Superior temporal gyrus (tissue), 1 donor: ENCODE measurements at regions not wholly inside any gene's neighbourhood (a gene's known extent, or its start where the extent isn't known, plus 50 kb on each side); places are given as distances from the start of the nearest gene placed in this dataset.

Source experiments
- DNase-seq: peaks from one replicate; pipeline ENCODE4 v3.0.0-alpha.2; 2016; ENCODE audit errors: extremely low spot score

DNA sequence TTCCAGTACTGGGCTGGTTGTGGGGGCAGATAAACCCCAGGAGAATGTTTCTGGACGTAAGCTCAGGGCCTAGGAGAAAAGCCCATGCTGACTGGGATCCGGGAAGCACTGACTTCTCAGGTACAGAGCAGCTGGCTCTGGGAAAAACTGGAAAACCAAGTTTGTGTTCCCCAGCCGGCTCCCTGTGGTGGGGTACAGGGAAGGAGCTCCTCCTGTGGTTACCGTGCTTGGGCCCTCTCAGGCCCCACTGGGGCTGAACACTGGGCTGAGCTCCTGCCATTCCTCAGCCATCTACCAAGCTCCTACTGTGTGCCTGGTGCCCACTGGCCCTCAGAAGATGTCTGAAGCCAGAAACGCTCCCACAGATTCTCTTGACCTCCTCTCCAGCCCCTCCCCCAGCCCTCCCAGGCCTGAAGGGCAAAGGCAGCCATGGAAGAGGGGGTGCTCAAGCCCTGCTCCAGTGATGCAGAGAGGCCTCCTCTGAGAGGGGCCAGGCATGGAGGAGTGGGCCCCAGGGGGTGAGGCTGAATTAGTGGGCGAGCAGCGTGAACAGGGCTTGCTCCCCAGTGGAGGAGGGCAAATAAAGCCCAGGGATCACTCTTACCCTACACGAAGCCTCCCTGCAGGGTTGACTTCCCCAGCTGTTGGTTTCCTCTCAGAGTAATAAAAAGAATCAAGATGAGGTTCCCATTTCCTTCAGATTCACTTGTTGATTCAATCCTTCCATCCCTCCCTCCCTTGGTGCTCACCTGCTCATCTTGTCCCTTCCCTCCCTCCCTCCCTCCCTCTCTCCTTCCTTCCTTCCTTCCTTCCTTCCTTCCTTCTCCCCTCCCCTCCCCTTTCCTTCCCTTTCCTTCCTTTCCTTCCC lies 100.0 kb downstream of the VEGFA start:
- DNase-seq: no peak

DNA sequence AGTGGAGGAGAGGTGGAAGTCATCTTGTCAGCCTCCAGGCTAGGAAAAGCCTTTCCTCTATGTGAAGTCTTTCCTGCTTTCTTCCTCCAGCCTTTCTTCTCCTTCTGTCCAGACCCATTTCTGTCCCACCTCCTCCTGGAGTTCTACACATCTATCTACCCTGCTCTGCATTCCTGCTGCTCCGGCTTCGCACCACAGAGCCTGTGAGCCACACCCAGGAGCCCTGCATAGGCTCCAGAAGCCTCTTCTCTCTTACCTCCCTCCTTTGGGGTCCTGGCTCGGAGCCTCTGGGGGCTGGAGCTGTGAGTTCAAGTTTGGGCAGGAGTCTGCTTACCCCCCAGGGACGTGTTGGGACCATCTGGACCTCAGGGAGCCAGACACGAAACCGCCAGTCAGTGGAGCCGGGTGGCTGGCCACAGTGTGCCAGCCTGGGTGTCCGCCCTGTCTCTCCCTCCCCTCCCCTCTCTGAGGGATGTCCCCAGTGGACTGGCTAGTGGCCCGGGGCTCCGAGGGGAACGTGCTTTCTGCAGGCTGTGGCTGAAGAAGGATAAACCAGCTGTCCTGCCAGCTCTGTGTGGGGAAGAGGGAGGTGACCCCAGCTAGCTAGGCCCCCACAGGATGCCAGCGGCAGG lies 99.2 kb downstream of the VEGFA start:
- DNase-seq: no peak

DNA sequence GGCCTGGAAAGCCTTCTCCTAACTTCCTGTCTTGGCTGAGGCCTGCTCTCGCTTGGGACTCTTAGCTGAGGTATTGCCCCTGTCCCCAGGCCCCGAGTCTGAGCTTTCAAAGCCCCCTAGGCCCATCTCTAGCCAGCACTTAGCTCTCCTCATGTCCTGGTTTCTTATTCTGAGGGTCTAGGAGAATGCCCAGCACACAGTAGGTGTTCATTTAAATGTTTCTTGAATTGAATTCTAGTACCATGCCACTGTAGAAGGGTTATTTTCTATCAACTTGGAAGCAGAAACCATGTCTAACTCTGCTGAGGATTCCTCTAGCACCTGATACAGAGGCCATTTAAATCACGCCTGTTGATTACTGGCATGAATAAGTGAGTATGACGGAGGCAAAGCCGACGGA lies 98.5 kb downstream of the VEGFA start:
- DNase-seq: no peak

DNA sequence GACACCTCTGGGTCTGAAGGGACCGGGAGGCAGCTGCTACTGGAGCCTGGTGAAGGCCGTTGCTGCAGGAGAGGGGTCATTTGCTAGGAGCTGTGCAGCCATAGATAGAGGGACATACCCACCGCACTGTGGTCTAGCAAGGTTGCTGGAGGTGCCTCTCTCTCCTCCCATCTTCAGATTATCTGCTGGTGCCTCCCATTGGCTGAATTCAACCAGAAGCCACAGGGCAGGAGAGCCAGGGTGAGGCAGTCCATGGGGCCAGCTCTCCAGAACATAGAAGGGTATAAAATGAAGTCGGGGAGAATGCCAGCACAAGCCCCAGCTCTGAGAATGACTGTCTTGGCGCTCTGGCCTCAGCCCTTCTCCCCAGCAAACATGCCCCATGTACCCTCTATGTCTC lies 98.0 kb downstream of the VEGFA start:
- DNase-seq: no peak

DNA sequence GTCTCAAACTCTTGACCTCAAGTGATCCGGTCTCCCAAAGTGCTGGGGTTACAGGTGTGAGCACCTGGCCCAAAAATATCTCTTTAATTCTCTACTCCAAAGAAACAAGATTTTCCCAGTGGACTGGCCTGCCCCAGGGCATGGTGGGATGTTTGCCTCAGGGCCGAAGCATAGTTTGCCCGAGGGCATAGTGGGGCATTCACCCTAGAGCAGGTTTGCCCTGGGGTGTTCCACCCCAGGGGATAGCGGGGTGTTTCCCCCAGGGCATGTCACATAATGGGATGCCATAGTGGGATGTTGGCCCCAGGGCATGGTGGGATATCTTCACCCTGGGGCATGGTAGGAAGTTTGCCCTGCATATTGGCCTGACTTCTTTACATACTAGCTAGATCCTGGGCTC lies 97.2 kb downstream of the VEGFA start:
- DNase-seq: no peak

DNA sequence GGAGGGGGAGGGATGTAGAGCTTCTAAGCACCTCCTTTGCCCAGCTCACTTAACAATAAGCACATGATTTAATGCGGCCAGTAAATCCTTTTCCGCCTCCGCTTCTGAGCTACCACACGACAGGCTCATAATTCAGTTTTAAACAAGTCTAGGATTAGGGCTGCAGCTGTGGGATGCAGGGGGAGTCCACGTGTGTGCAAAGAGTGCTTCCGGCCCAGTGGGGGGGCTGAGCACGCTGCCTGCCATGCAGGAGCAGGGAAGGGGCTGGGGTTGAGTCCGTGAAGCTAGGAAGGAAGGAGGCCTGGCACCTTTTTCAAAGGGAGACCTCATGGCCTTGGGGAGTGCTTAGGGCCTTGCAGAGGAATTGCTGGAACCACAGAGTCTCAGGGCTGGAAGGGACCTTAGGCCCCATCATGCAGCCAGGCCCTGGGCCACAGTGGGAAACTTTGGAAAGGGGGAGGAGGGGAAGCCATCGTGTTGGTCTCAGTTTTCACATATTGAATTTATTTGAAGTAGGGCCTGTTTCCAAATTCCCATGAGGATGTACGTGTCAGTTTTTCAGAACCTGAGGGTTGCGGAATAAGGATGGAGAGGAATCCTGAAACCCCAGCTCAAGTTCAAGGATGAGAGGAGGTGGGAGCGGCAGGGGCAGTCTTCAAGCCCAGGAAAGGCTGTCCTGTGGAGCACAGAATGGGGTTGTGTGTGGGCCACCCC lies 96.1 kb downstream of the VEGFA start:
- no peak for DNase-seq

DNA sequence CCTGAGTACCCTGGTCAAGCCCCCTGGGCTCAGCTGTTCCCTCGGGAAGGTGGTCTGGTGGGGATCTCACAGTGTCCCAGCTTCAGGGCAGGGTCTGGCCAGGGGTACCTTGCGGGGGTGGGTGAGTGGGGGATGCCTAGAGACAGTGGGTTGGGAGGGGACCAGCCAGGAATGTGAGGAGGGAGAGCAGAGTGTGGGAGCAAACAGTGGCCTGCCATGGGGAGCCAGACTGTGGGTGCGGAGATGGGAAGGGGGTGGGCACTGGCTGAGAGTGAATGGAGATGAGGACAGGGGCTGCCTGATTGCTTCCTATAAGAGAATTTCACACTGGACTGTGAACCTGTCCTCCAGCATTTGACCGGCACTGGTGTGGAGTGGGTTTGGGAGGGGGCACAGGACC lies 95.1 kb downstream of the VEGFA start:
- DNase-seq: no peak

DNA sequence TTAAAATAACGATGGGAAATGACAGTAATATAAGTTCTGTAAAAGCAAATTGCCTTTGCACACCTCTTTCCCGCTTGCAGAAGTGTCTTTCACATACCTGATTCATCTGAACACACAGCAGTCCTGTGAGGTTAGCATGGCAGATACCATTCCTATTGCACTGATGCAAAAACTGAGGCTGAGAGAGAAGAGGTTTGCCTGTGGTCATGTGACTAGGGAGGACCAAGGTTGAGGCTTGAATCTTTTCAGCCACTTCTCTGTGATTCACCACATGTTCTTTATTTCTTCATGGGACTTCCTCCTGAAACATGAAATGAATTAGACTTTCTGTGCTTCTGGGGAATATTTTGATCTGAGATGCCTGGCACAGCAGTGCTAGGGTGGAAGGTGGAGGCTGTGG lies 92.9 kb downstream of the VEGFA start:
- no peak for DNase-seq

DNA sequence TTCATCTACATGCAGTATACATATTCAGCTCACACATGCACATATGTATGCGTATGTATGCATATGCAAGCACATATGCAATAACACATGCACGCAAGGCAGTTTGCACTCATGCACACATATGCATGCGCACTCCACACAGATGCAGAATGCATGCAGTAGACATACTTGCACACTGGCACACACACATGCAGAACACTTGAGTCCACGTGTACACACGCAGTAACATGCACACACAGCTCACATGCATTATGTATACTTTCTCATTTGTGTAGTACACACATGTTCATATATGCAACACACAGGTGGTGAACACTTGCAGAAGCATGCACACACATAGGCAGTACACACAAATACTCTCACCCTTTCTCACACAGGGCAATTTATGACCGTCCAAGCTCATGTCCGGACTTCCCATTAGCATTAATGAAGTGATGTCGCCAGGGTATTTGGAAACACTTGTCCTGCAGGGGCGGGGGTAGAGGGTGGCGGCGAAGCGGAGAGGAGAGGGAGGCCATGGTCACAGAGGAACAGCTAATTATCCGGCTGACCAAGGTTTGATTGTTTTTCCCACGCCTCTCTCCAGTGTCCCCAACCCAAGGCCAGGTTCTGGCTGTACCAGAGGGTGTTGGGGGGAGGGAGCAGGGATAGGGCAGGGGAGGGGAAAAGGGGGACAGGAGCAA lies 91.3 kb downstream of the VEGFA start:
- DNase-seq: no peak

DNA sequence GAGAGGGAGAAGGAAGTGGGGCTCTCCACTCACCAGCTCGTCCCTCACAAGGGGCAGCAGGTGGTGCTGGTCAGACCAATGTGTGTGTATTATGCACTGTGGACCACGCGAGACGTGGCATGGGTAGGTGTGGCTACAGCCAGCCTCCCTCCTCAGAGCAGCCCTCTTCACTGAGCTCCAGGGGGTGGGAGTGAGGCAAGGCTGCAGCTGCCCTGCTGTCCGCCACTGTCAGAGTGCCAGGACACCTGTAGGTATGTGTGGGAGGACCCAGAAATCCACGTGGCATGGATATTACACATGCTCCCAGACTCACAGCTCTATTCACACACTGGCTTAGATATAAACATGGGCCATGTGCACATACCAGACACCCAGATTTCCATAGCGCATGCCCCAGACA lies 90.3 kb downstream of the VEGFA start:
- DNase-seq: no peak

DNA sequence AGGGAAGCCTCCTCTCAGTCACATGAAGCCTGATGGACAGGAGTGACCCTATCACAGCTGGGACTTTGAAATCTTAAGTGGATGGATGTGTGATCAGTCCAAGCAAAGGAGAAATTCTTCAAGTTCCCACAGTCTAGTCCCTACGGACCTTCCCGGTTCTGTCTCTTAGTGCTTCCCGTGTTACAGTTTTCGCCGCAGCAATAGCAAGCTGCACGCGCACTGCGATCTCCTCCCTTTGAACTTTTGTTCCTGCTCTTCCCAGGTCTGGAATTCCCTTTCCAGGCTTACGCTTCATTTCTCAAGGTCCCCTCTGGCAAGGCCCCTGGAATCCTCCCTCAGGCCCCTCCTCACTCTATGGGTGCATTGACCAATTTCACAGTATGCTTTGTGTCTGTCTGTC lies 89.2 kb downstream of the VEGFA start:
- DNase-seq: no peak

DNA sequence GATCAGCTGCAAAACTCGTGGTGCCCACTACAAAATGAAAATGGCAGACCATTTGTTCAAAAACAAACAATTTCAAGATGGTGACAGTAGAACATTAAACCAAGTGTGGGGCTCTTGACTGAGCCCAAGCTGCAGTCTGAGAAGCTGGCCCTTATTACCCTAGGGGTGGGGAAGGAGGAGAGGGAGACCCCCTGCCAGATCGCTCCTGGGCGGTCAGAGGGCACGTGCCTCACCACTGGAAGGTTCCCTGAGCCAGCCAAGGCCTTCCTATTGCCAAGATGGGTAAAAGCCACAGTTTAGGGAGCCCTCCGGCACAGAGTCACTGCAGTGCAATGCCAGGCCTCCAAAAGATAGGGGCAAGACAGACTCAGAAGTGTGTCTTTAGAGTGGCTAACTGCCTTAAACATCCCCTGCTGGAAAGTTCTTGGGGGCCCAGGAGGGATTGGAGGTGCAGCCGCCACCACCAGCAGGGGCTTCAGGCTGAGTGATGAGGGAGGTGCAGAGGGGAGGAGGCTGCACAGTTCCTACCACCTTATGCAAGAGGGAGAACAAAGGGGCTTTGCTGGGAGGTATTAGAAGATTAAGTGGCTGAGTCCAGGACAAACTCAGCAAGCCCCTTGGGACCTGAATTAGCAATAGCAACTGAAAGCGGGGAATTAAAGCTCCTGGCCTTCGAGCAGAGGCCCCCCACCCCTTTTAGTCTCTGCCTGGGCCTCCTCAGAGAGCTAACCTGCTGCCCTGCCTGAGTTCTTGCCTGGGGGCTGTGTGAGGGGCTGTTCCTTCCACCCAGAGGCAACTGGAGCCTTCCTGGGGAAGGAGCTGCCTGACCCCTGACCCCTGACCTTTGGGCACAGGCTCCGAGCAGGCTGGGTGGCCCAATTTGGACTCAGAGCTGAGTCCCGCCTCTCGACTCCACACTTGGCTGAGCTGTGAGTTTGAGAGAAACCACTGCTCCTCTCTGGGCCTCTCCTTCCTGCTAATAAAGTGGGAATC lies 88.4 kb downstream of the VEGFA start:
- DNase-seq: no peak

DNA sequence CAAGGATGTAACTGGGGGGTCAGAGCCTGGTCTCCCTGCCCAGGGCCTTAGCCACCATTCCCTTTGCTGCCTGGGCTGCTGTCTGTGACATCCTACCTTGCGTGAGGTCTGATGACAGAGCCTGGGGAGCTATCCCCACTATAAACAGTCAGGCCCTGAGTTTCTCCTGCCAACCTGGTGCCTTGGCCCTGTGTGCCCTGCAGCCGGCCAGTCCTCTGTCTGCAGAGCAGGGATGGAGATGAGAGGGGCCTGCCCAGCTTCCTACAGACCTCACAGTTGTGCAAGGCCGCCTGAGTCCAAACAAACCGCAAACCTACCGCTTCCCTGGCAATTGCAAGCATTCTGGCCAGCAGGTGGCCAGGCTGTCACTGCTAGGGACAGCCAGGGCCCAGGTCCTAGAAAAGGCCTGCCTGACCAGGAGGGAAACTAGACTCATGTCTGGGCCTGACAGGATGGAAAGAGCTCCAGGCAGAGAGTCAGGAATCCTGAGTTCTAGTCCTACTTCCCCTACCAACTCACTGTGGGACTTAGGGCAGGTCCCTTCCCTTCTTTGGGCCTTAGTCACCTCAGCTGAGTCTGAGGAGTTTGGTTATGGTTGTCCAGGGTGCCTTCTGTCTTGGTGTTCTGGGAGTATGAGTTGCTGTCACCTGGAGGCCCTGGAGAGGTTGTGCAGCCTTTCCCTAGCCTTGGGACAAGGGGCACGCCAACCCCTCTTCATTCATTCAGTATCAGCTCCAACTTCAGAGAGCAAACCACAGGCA lies 86.2 kb downstream of the VEGFA start:
- DNase-seq: no peak

DNA sequence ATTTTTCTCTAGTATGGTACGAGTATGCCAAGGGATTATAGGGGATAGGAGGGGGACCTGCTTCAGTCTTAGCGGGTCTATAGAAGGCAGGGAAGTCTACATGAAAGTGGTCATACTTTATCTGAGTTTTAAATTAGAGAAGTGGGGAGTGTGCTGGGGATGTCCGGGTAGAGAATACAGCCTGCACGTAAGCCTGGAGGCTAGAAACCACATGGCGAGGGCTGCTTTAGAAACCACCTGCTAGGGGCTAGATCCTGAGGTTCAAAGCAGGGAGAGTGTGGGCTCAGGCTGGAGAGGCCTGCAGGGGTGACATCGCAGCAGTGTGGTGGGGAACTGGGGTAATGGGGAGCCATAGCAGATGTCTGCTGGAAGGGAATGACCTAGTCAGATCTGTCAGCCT lies 85.2 kb downstream of the VEGFA start:
- no peak for DNase-seq

DNA sequence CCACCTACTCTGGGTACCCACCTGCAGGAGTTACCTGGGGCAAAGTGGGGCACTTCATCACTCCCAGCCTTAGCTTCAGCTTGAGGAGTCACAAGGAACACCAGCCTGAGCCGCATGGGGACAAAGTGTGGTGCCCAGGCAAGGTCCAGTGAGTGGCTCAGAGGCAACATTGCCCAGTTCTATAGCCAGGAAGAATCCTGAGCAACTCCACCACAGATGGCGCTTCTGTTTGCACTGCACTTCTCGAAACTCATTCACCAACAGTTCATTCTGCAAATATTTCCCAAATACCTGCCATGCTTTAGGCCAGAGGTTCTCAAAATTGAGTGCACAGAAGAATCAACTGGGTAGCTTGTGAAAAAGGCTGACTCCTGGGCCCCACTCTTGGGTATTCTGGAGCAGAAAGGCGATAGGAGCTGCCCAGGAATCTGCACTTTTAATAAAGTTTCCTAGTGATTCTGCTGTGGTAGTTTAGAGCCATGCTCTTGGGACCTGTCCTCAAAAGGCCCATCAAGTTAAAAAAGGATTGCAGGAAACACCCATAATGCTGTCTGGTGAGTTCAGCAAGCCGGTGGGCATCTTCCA lies 83.1 kb downstream of the VEGFA start:
- DNase-seq: no peak

DNA sequence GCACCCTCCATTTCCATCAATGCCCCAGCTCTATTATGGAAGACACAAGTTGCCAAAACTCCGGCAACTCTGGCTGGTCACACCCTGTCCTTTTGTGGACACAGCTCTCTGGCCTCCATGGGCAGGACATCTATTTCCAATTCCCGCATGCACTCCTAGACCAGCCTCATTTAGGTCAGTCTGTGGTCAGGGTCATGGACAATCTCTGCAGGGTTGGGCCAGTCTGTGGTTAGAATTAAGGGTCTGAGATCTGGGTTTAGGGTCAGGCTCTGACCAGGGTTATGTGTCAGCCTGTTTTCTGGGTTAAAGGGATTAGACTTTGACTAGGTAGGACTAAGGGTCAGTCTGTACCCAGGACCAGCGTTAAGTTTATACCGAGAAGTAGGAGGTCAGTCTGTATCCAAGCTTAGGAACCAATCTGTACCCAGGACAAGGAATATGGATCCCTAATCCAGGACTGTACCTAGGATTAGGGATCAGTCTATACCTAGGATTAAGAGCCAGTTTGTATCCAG lies 82.4 kb downstream of the VEGFA start:
- no peak for DNase-seq

DNA sequence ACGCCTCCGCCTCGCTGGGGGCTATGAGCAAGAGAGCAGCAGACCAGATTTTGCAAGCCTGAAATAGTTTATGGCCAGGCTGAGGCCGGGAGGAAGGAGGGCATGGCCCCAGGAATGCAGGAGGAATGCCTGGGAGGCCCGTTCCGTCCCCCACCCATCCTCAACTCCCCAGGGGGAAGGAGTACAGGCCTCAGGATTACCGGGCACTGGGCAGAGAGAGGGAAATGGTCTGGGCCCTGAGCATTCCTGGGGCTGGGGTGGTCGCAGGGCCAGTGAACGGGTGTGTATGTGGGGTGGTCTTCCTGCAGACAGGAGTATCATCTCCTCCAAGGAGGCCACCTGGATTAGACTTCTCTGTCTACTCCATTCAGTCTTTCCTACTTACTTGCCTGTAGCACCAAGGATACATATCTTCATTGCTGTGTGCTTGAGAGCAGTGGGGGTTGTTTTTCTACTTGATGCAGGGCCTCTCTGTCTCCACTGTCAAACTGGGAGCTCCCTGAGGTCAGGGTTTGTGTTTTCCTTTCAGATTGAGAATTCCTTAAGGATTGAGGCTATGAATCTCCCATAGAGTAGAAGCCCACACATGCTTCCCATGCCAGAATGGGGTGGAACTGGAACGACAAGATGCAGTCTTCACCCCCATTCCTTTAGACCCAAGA lies 81.3 kb downstream of the VEGFA start:
- no peak for DNase-seq

DNA sequence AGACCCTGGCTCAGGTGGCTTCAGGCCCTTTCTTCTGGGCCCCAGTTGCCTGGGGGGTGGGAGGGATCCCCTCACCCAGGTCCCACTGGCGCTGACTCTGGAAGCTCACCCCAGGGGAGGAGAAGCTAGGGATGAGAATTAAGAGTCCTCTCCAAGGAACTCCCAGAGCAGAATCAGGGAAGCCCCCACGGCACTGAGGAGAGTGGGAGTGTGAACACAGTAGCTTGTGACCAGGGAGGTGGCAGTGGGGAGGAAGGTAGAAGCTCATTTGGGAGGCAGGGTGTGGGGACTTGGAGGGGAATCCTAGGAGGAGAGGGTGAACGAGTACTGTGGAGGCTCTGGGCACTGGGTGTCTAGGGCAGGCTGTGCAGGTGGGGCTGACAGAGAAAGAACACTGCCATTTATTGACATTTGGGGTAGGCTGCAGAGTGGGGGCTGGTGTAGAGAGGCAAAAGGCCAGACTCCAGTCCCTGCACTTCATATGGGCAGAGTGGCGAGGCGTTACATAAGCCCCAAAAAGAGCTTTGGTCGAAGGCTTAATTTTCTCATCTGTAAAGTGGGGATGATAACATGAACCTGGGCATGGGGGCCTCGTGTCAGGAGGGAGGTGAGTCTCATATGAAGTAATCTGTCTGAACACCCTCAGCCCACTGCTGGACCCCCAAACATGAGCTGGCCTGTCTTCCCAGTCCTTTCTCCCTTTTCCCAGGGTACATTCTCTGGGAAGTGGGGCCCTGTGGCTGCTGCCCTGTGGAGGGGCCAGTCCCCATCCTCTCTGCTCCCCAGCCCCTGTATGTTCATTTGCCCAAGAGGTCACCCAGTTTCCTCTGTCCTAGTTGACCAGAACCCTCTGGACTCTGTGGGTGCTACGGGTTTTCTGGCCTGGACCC lies 80.5 kb downstream of the VEGFA start:
- DNase-seq: no peak
